ENCODE measurements at regions not wholly inside any gene's neighbourhood (a gene's known extent, or its start where the extent isn't known, plus 50 kb on each side); places are given as distances from the start of the nearest gene placed in this dataset.

DNA sequence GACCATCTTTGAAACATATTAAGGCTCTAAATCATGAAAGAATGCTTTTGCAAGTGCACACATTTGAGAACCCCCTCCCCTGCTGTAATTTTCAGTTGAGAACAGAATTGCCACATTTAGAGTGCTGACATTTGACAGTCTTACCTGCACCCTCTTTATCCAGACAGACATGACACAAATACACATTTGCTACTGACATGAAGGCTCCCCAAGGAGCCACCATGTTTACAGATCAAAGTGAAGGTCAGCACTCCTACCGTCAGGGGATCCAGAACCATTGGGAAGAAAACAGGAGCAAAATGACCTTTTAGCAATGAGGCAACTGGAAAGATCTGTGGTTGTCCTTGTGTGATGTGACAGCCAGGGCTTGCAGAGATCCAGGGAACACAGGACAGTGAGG is 315.4 kb upstream of the CNR1 start:
- H3K4me3 ChIP-seq (ENCODE audit: low read depth, low read length), result no peak overlapping the region
- no peak for DNase-seq (ENCODE audit: low read depth)
- no peak for TF ChIP-seq CTCF (IDR thresholded peaks at IDR 0.05; ENCODE audit: insufficient read depth, low read depth, low read length, missing control alignments)

DNA sequence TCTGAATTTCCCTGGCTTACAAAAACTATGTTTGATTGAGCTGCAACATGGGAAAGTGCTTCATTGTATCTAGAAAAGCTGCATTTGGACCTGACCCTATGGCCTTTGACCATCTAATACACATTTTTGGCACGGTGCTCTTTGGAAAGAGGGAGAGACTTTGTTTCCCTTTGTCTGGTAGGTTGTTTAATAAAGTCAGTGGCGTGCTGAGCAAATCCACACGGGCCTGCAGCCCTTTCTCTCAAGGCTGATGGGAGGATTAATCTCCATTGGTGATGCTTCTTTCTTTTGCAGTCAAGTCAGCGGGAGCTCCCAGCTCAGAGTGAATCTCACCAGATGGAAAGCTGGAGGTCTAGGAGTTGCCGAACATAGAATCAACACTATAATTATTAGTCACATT is 314.7 kb upstream of the CNR1 start:
- no peak for TF ChIP-seq CTCF (IDR thresholded peaks at IDR 0.05; ENCODE audit: insufficient read depth, low read depth, low read length, missing control alignments)
- H3K4me3 ChIP-seq (ENCODE audit: low read depth, low read length), result no peak overlapping the region
- DNase-seq (ENCODE audit: low read depth), result no peak

- TF ChIP-seq CTCF (IDR thresholded peaks at IDR 0.05; ENCODE audit: insufficient read depth, low read depth, low read length, missing control alignments), result no peak
- H3K4me3 ChIP-seq (ENCODE audit: low read depth, low read length), result no peak overlapping the region
- DNase-seq (ENCODE audit: low read depth), result no peak
Measured at GRCh38 chr6:88477413-88477812, 311.3 kb upstream of the CNR1 start.

- no peak for DNase-seq (ENCODE audit: low read depth)
- no peak overlapping the region for H3K4me3 ChIP-seq (ENCODE audit: low read depth, low read length)
Measured at GRCh38 chr6:88476388-88476787, 310.2 kb upstream of the CNR1 start.

GRCh38 chr6:88474720-88475119 is 308.6 kb upstream of the CNR1 start:
- H3K4me3 ChIP-seq (ENCODE audit: low read depth, low read length), result no peak overlapping the region
- no peak for DNase-seq (ENCODE audit: low read depth)
- TF ChIP-seq CTCF (IDR thresholded peaks at IDR 0.05; ENCODE audit: insufficient read depth, low read depth, low read length, missing control alignments), result no peak

More at GRCh38 chr6:88476388-88476787, 310.2 kb upstream of the CNR1 start:
- TF ChIP-seq CTCF (IDR thresholded peaks at IDR 0.05; ENCODE audit: insufficient read depth, low read depth, low read length, missing control alignments), result no peak

- no peak overlapping the region for H3K4me3 ChIP-seq (ENCODE audit: low read depth, low read length)
- no peak for TF ChIP-seq CTCF (IDR thresholded peaks at IDR 0.05; ENCODE audit: insufficient read depth, low read depth, low read length, missing control alignments)
- no peak for DNase-seq (ENCODE audit: low read depth)
Measured at GRCh38 chr6:88473589-88473988, 307.4 kb upstream of the CNR1 start.

GRCh38 chr6:88472851-88473525 is 306.8 kb upstream of the CNR1 start:
- no peak for TF ChIP-seq CTCF (IDR thresholded peaks at IDR 0.05; ENCODE audit: insufficient read depth, low read depth, low read length, missing control alignments)
- H3K4me3 ChIP-seq (ENCODE audit: low read depth, low read length), result no peak overlapping the region
- no peak for DNase-seq (ENCODE audit: low read depth)
